Mesendoderm (in vitro differentiated cells): ENCODE measurements at regions not wholly inside any gene's neighbourhood (a gene's known extent, or its start where the extent isn't known, plus 50 kb on each side); places are given as distances from the start of the nearest gene placed in this dataset.

Experiments used
- DNase-seq: peaks from one replicate; pipeline ENCODE4 v3.0.0; 2013
- H2AK5ac ChIP-seq: 2 replicates; pipeline ENCODE4 v1.6.1; 2013; ENCODE audit warnings: low read length, inconsistent platforms
- H2BK120ac ChIP-seq: 2 replicates; pipeline ENCODE4 v1.6.1; 2013; ENCODE audit warnings: low read depth, mild to moderate bottlenecking, low read length, moderate library complexity, mixed read lengths
- H2BK15ac ChIP-seq: replicated peaks from 2 replicates; pipeline ENCODE4 v1.6.1; 2013; ENCODE audit warnings: low read depth, mild to moderate bottlenecking, moderate library complexity
- H2BK5ac ChIP-seq: 2 replicates; pipeline ENCODE4 v1.6.1; 2013; ENCODE audit warnings: low read length, inconsistent platforms
- H3K18ac ChIP-seq: 2 replicates; pipeline ENCODE4 v1.6.1; 2013; ENCODE audit warnings: mild to moderate bottlenecking, low read length, mixed read lengths
- H3K23ac ChIP-seq: one replicate; pipeline ENCODE4 v1.6.1; 2013; ENCODE audit warnings: low read length
- H3K27ac ChIP-seq: 2 replicates; pipeline ENCODE4 v1.5.1; 2013; ENCODE audit warnings: low read depth, mild to moderate bottlenecking, inconsistent platforms, low read length, moderate library complexity
- H3K27me3 ChIP-seq: 2 replicates; pipeline ENCODE4 v1.6.1; 2013; ENCODE audit warnings: low read length, control low read depth, mild to moderate bottlenecking, inconsistent platforms; ENCODE audit not compliant: insufficient read depth, poor library complexity
- H3K36me3 ChIP-seq: 2 replicates; pipeline ENCODE4 v1.6.1; 2013; ENCODE audit warnings: low read length, inconsistent platforms; ENCODE audit not compliant: control insufficient read depth, insufficient read depth
- H3K4ac ChIP-seq: one replicate; pipeline ENCODE4 v1.6.1; 2013; ENCODE audit warnings: low read depth, mild to moderate bottlenecking, low read length, moderate library complexity
- H3K4me1 ChIP-seq: 2 replicates; pipeline ENCODE4 v1.6.1; 2013; ENCODE audit warnings: low read depth, low read length, inconsistent platforms; ENCODE audit not compliant: control insufficient read depth
- H3K4me2 ChIP-seq: 2 replicates; pipeline ENCODE4 v1.6.1; 2013; ENCODE audit warnings: low read length
- H3K4me3 ChIP-seq: 2 replicates; pipeline ENCODE4 v1.5.1; 2013; ENCODE audit warnings: mild to moderate bottlenecking, low read length
- H3K56ac ChIP-seq: one replicate; pipeline ENCODE4 v1.6.1; 2013; ENCODE audit warnings: low read length
- H3K79me1 ChIP-seq: 2 replicates; pipeline ENCODE4 v1.6.1; 2013; ENCODE audit warnings: low read length, inconsistent platforms
- H3K79me2 ChIP-seq: 2 replicates; pipeline ENCODE4 v1.6.1; 2013; ENCODE audit warnings: mild to moderate bottlenecking, low read length; ENCODE audit not compliant: control insufficient read depth, insufficient read depth
- H3K9ac ChIP-seq: 2 replicates; pipeline ENCODE4 v1.6.1; 2013; ENCODE audit warnings: low read length, inconsistent platforms
- H4K5ac ChIP-seq: one replicate; pipeline ENCODE4 v1.6.1; 2013; ENCODE audit warnings: low read length
- H4K8ac ChIP-seq: one replicate; pipeline ENCODE4 v1.6.1; 2013; ENCODE audit warnings: low read depth, mild to moderate bottlenecking, control low read depth, low read length, moderate library complexity
- WGBS: extraction: QIAGEN DNeasy Blood & Tissue Kit; methylation state at CpG from one replicate; pipeline ENCODE4 v1.1.7; 2013; ENCODE audit warnings: low lambda C conversion rate, missing lambda C conversion rate; ENCODE audit not compliant: insufficient coverage; ENCODE audit errors: extremely low coverage; 5-methylcytosine and 5-hydroxymethylcytosine counted together

DNA sequence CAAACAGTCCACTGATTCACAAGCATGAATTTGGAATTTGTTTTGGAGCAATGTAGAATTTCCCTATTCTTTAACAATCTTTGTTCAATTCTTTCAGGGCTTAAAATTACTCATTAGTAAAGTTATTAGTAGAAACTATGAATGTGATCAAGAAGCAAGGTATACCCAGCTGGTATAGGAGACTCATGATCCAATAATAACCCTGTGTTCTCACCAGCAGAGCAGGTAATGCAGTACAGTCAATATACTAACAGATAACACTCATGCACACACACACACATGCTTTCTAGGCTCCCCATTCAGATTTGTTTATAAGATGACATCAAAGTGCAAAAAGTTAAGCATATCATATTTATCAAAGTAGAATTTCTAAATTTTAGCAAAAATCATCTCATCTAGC, 445.2 kb downstream of the ELAVL2 start:
- H3K56ac ChIP-seq, result no peak overlapping the region
- no peak for DNase-seq
- no peaks in the 10 kb centered on the region for H3K79me2 ChIP-seq
- H2BK15ac ChIP-seq, result no peak overlapping the region
- no peak overlapping the region for H2BK5ac ChIP-seq
- H2BK120ac ChIP-seq, result no peak overlapping the region
- no peaks in the 10 kb centered on the region for H3K36me3 ChIP-seq
- no peak overlapping the region for H3K18ac ChIP-seq
- no peaks in the 10 kb centered on the region for H3K4me1 ChIP-seq
- no peak overlapping the region for H3K27ac ChIP-seq
- H3K27me3 ChIP-seq, result no peaks in the 10 kb centered on the region
- H3K4me2 ChIP-seq, result no peak overlapping the region
- no peak overlapping the region for H3K4ac ChIP-seq
- no peak overlapping the region for H4K5ac ChIP-seq
- no peak overlapping the region for H3K23ac ChIP-seq
- H4K8ac ChIP-seq, result no peak overlapping the region
- no peaks in the 10 kb centered on the region for H3K79me1 ChIP-seq
- H2AK5ac ChIP-seq, result no peak overlapping the region
- no peak overlapping the region for H3K9ac ChIP-seq
- no peak overlapping the region for H3K4me3 ChIP-seq

DNA sequence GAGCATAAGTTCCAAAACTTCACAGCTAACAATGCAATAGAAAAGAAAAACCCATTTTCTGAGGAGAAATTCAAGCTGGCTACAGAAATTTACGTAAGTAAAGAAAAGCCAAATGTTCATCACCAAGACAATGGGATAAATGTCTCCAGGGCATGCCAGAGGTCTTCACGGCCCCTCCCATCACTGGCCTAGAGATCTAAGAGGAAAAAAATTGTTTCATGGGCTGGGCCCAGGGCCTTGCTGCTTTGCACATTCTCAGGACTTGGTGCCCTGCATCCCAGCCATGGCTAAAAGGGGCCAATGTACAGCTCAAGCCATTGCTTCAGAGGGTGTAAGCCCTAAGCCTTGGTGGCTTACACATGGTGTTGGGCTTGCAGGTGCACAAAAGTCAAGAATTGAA, 443.6 kb downstream of the ELAVL2 start:
- H3K27ac ChIP-seq, result no peak overlapping the region
- no peaks in the 10 kb centered on the region for H3K79me1 ChIP-seq
- no peak overlapping the region for H2AK5ac ChIP-seq
- no peak overlapping the region for H3K56ac ChIP-seq
- H2BK120ac ChIP-seq, result no peak overlapping the region
- no peak overlapping the region for H3K23ac ChIP-seq
- H3K9ac ChIP-seq, result no peak overlapping the region
- no peaks in the 10 kb centered on the region for H3K79me2 ChIP-seq
- no peak overlapping the region for H2BK15ac ChIP-seq
- H3K4me3 ChIP-seq, result no peak overlapping the region
- no peak overlapping the region for H4K8ac ChIP-seq
- H4K5ac ChIP-seq, result no peak overlapping the region
- H3K18ac ChIP-seq, result no peak overlapping the region
- no peaks in the 10 kb centered on the region for H3K36me3 ChIP-seq
- H3K27me3 ChIP-seq, result no peaks in the 10 kb centered on the region
- no peak overlapping the region for H2BK5ac ChIP-seq
- H3K4ac ChIP-seq, result no peak overlapping the region
- H3K4me1 ChIP-seq, result no peaks in the 10 kb centered on the region
- WGBS, result no CpG with 5 or more reads among the region's 2 CpGs
- DNase-seq, result no peak
- no peak overlapping the region for H3K4me2 ChIP-seq

DNA sequence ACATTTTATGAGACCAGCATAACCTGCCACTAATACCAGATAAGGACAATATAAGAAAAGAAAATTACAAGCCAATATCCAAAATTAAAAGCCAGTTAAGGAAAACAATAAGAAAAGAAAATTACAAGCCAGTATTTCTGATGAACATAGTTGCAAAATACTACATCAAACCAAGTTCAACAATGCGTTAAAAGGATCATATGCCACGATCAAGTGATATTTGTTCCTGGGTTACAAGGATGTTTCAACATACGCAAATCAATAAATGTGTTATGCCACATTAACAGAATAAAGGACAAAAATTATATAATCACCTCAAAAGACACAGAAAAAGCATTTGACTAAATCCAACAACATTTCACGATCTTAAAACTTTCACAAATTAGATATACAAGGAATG, 431.9 kb downstream of the ELAVL2 start:
- Histone ChIP-seq H3K4me1 (no peaks in the 10 kb centered on the region), H3K27ac (no peak overlapping the region), H2BK5ac (no peak overlapping the region), H3K4ac (no peak overlapping the region), H2AK5ac (no peak overlapping the region), H3K18ac (no peak overlapping the region), H3K36me3 (no peaks in the 10 kb centered on the region), H3K27me3 (no peaks in the 10 kb centered on the region), H3K4me3 (no peak overlapping the region), H3K4me2 (no peak overlapping the region), H2BK120ac (no peak overlapping the region), H3K9ac (no peak overlapping the region), H4K8ac (no peak overlapping the region), H2BK15ac (no peak overlapping the region), H3K79me2 (no peaks in the 10 kb centered on the region), H3K56ac (no peak overlapping the region), H3K23ac (no peak overlapping the region), H4K5ac (no peak overlapping the region), H3K79me1 (no peaks in the 10 kb centered on the region)
- no CpG with 5 or more reads among the region's 4 CpGs for WGBS
- DNase-seq, result no peak

DNA sequence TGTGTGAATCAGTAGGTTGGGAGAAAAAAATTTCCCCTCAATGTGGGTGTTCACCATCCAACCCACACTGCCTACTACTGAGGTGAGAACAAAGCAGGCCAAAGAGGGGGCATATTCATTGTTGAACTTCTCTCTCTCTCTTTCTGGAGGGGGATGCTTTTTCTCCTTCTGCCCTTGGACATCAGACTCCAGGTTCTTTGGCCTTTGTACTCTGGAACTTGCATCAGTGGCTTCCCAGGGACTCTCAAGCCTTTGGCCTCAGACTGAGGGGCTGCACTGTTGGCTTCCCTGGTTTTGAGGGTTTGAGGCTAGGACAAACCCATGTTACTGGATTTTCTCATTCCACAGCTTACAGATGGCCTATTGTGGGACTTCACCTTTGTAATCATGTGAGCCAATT, 417.2 kb downstream of the ELAVL2 start:
- DNase-seq, result no peak
- Histone ChIP-seq H3K4me1 (no peaks in the 10 kb centered on the region), H3K23ac (no peak overlapping the region), H3K4ac (no peak overlapping the region), H4K5ac (no peak overlapping the region), H3K79me1 (no peaks in the 10 kb centered on the region), H3K56ac (no peak overlapping the region), H4K8ac (no peak overlapping the region), H3K4me3 (no peak overlapping the region), H2BK120ac (no peak overlapping the region), H3K79me2 (no peaks in the 10 kb centered on the region), H3K18ac (no peak overlapping the region), H3K27ac (no peak overlapping the region), H3K9ac (no peak overlapping the region), H2BK5ac (no peak overlapping the region), H3K4me2 (no peak overlapping the region), H3K27me3 (no peaks in the 10 kb centered on the region), H2AK5ac (no peak overlapping the region), H3K36me3 (no peaks in the 10 kb centered on the region), H2BK15ac (no peak overlapping the region)

DNA sequence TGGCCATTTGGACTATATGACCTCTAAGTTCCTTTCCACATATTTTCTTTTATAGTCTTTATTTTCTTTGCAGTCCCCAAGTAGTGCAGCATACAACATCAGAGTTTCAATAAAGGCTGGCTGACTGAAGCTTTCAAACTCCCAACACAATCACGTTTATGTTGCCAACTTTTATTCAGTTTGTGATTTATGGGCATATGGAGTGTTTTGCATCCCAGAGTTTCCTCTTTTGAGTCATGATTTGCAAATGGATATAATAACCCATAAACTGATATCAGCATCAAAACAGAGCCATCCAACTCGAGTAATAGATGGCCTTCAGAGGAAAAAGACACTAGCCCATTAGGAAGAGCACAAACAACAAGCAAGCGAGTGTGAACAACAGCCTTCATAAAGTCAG, 414.0 kb downstream of the ELAVL2 start:
- H3K36me3 ChIP-seq, result no peaks in the 10 kb centered on the region
- H2AK5ac ChIP-seq, result no peak overlapping the region
- no peak overlapping the region for H3K23ac ChIP-seq
- H3K9ac ChIP-seq, result no peak overlapping the region
- WGBS, result no CpG with 5 or more reads among the region's 3 CpGs
- no peaks in the 10 kb centered on the region for H3K27me3 ChIP-seq
- no peaks in the 10 kb centered on the region for H3K4me1 ChIP-seq
- H3K4ac ChIP-seq, result no peak overlapping the region
- H3K4me2 ChIP-seq, result no peak overlapping the region
- H2BK120ac ChIP-seq, result no peak overlapping the region
- no peak overlapping the region for H3K18ac ChIP-seq
- H2BK15ac ChIP-seq, result no peak overlapping the region
- H4K5ac ChIP-seq, result no peak overlapping the region
- H3K79me2 ChIP-seq, result no peaks in the 10 kb centered on the region
- no peak overlapping the region for H3K4me3 ChIP-seq
- H3K56ac ChIP-seq, result no peak overlapping the region
- no peak for DNase-seq
- no peak overlapping the region for H4K8ac ChIP-seq
- H2BK5ac ChIP-seq, result no peak overlapping the region
- H3K27ac ChIP-seq, result no peak overlapping the region
- no peaks in the 10 kb centered on the region for H3K79me1 ChIP-seq

DNA sequence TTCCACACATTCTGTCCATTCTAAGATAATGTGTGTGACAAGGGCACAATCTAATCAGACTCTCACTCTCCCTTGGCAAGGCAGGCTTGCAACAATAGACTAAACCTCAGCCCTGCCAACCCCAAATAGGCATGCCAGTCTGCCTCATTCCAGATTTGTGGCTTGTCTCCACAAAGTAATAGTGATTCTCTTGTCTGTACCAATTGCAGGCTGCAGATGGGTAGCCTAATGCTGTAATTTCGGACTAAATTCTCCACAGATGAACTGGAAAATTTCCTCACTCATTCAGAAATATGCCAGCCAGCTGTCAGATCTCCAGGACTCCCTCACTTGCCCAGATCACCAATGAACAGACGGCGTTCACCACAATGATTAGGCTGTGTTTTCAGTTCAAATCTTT, 413.6 kb downstream of the ELAVL2 start:
- no peak overlapping the region for H2BK15ac ChIP-seq
- no peak overlapping the region for H3K9ac ChIP-seq
- H3K18ac ChIP-seq, result no peak overlapping the region
- no peak for DNase-seq
- no peaks in the 10 kb centered on the region for H3K36me3 ChIP-seq
- no peak overlapping the region for H3K4ac ChIP-seq
- H3K4me1 ChIP-seq, result no peaks in the 10 kb centered on the region
- H3K56ac ChIP-seq, result no peak overlapping the region
- H3K79me1 ChIP-seq, result no peaks in the 10 kb centered on the region
- no peak overlapping the region for H4K5ac ChIP-seq
- H4K8ac ChIP-seq, result no peak overlapping the region
- H3K79me2 ChIP-seq, result no peaks in the 10 kb centered on the region
- no CpG with 5 or more reads among the region's 3 CpGs for WGBS
- H2AK5ac ChIP-seq, result no peak overlapping the region
- H3K4me2 ChIP-seq, result no peak overlapping the region
- no peak overlapping the region for H3K23ac ChIP-seq
- no peak overlapping the region for H2BK5ac ChIP-seq
- H3K4me3 ChIP-seq, result no peak overlapping the region
- H2BK120ac ChIP-seq, result no peak overlapping the region
- no peaks in the 10 kb centered on the region for H3K27me3 ChIP-seq
- H3K27ac ChIP-seq, result no peak overlapping the region
